PC-3 (cell line): ENCODE measurements at regions not wholly inside any gene's neighbourhood (a gene's known extent, or its start where the extent isn't known, plus 50 kb on each side); places are given as distances from the start of the nearest gene placed in this dataset.

Experiments
- CTCF ChIP-seq: fragments of 300-600 bp; sonication (generic); conservative IDR thresholded peaks from 2 replicates; pipeline ENCODE4 v1.5.1; 2017; ENCODE audit warnings: antibody characterized with exemption, low read depth, mild to moderate bottlenecking, low read length
- EZH2 ChIP-seq: fragments of 300-600 bp; sonication (generic); IDR thresholded peaks from one replicate; pipeline ENCODE4 v1.6.1; 2017; ENCODE audit warnings: antibody characterized with exemption, mild to moderate bottlenecking, low read length; ENCODE audit not compliant: unreplicated experiment
- EZH2phosphoT487 ChIP-seq: fragments of 300-600 bp; sonication (generic); IDR thresholded peaks from 2 replicates; pipeline ENCODE4 v1.6.1; 2018; ENCODE audit warnings: mild to moderate bottlenecking, antibody characterized with exemption, low read length, borderline replicate concordance

GRCh38 chr4:66750273-66750672, 795.0 kb downstream of the CENPC start:
- TF ChIP-seq EZH2 = no peak
- TF ChIP-seq CTCF = no peak
- no peak for TF ChIP-seq EZH2phosphoT487
